ENCODE measurements at regions not wholly inside any gene's neighbourhood (a gene's known extent, or its start where the extent isn't known, plus 50 kb on each side); places are given as distances from the start of the nearest gene placed in this dataset.
"Not testable (repeated sequence)": the region's sequence is repeated elsewhere in the genome, so short reads cannot be mapped to it uniquely, and the experiment has no call there.

- DNase-seq = no peak
- H3K4me1 Mint-ChIP-seq = no peaks in the 10 kb centered on the region
- no peak overlapping the region for H3K27ac Mint-ChIP-seq
- no peaks in the 10 kb centered on the region for H3K36me3 Mint-ChIP-seq
- peaks cover 2% of the 10 kb centered on the region for H3K9me3 Mint-ChIP-seq
- H3K4me3 Mint-ChIP-seq = no peak overlapping the region
- CTCF ChIA-PET = no interaction called here
- H3K27me3 Mint-ChIP-seq = peaks cover 86% of the 10 kb centered on the region
These were observed 59.0 kb upstream of the ZNF532 start for GRCh38 chr18:58805467-58806187.

GRCh38 chr18:58806826-58807714 is 57.6 kb upstream of the ZNF532 start:
- Mint-ChIP-seq H3K27me3 (peaks cover 86% of the 10 kb centered on the region), H3K4me3 (no peak overlapping the region), H3K36me3 (no peaks in the 10 kb centered on the region), H3K27ac (no peak overlapping the region), H3K4me1 (no peaks in the 10 kb centered on the region), H3K9me3 (peaks cover 2% of the 10 kb centered on the region)
- DNase-seq = no peak
- CTCF ChIA-PET = no interaction called here

- Mint-ChIP-seq H3K4me3 (no peak overlapping the region), H3K27ac (no peak overlapping the region), H3K36me3 (no peaks in the 10 kb centered on the region), H3K4me1 (no peaks in the 10 kb centered on the region), H3K9me3 (peaks cover 2% of the 10 kb centered on the region), H3K27me3 (peaks cover 87% of the 10 kb centered on the region)
- no peak for DNase-seq
- CTCF ChIA-PET = no interaction called here
These were observed 56.9 kb upstream of the ZNF532 start for GRCh38 chr18:58807766-58808165.

GRCh38 chr18:58808349-58808748 is 56.3 kb upstream of the ZNF532 start:
- H3K9me3 Mint-ChIP-seq = peaks cover 2% of the 10 kb centered on the region
- DNase-seq = no peak
- H3K27ac Mint-ChIP-seq = no peak overlapping the region
- CTCF ChIA-PET = no interaction called here
- peaks cover 87% of the 10 kb centered on the region for H3K27me3 Mint-ChIP-seq
- H3K4me1 Mint-ChIP-seq = no peaks in the 10 kb centered on the region
- no peaks in the 10 kb centered on the region for H3K36me3 Mint-ChIP-seq
- no peak overlapping the region for H3K4me3 Mint-ChIP-seq

- not testable (repeated sequence) for H3K27ac Mint-ChIP-seq, H3K36me3 Mint-ChIP-seq, H3K4me1 Mint-ChIP-seq, H3K4me3 Mint-ChIP-seq, H3K9me3 Mint-ChIP-seq, DNase-seq
- peaks cover 98% of the 10 kb centered on the region for H3K27me3 Mint-ChIP-seq
- CTCF ChIA-PET = interaction anchor here (0.6 kb wide), 1 partner anchor 165 kb away, joined by 3 read pairs; no protein-coding TSS in a partner anchor
These were observed 52.8 kb upstream of the ZNF532 start for GRCh38 chr18:58811859-58812258.

- CTCF ChIA-PET = no interaction called here
- peaks cover 98% of the 10 kb centered on the region for H3K27me3 Mint-ChIP-seq
- H3K27ac Mint-ChIP-seq = no peak overlapping the region
- no peaks in the 10 kb centered on the region for H3K36me3 Mint-ChIP-seq
- H3K4me3 Mint-ChIP-seq = no peak overlapping the region
- peaks cover 3% of the 10 kb centered on the region for H3K9me3 Mint-ChIP-seq
- H3K4me1 Mint-ChIP-seq = no peaks in the 10 kb centered on the region
- DNase-seq = no peak
These were observed 51.6 kb upstream of the ZNF532 start for GRCh38 chr18:58813105-58813504.

GRCh38 chr18:58813561-58814225 is 51.0 kb upstream of the ZNF532 start:
- Mint-ChIP-seq H3K27me3 (peaks cover 97% of the 10 kb centered on the region), H3K4me1 (peaks cover under 1% of the 10 kb centered on the region), H3K36me3 (no peaks in the 10 kb centered on the region), H3K4me3 (no peak overlapping the region), H3K27ac (no peak overlapping the region), H3K9me3 (peaks cover 3% of the 10 kb centered on the region)
- CTCF ChIA-PET = no interaction called here
- DNase-seq = no peak

- peaks cover 3% of the 10 kb centered on the region for H3K9me3 Mint-ChIP-seq
- peaks cover 7% of the 10 kb centered on the region for H3K4me1 Mint-ChIP-seq
- no peak overlapping the region for H3K27ac Mint-ChIP-seq
- H3K36me3 Mint-ChIP-seq = no peaks in the 10 kb centered on the region
- CTCF ChIA-PET = no interaction called here
- peaks cover 95% of the 10 kb centered on the region for H3K27me3 Mint-ChIP-seq
- no peak overlapping the region for H3K4me3 Mint-ChIP-seq
- DNase-seq = no peak
These were observed 50.4 kb upstream of the ZNF532 start for GRCh38 chr18:58814317-58814716.

Measured in activated naive CD4-positive, alpha-beta T cell treated with anti-CD3 and anti-CD28 coated beads, Interleukin-2, amount 10 ng/mL, durations not matched to agents 7 days and 5 days (primary cell).